ENCODE measurements at regions not wholly inside any gene's neighbourhood (a gene's known extent, or its start where the extent isn't known, plus 50 kb on each side); places are given as distances from the start of the nearest gene placed in this dataset.

DNA sequence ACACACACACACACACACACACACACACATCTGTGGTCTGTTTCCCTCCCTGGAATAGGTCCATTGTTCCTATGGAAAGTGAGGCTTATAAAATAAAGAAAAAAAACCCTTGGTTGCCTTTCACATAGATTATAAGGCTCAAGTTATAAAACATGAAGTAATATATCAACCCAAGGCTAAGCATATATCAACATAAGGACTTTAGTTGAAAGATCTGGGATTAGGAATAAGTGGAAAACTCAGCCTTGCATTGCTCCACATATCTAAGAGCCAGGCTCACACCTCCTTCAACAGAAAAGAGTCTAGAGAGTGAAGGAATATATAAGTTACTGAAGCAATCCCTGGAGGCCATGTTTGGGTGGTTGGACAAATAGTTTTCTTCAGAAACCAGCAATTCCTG, 235.0 kb downstream of the SUCLG1 start:
- TF ChIP-seq EZH2 (IDR thresholded peaks at IDR 0.05; ENCODE audit: insufficient read depth, poor library complexity, severe bottlenecking), result no peak
- no peak for TF ChIP-seq EZH2phosphoT487 (IDR thresholded peaks at IDR 0.05; ENCODE audit: insufficient read depth, low read depth)

Data from GM23248 (cell line).